ENCODE measurements at regions not wholly inside any gene's neighbourhood (a gene's known extent, or its start where the extent isn't known, plus 50 kb on each side); places are given as distances from the start of the nearest gene placed in this dataset.

DNA sequence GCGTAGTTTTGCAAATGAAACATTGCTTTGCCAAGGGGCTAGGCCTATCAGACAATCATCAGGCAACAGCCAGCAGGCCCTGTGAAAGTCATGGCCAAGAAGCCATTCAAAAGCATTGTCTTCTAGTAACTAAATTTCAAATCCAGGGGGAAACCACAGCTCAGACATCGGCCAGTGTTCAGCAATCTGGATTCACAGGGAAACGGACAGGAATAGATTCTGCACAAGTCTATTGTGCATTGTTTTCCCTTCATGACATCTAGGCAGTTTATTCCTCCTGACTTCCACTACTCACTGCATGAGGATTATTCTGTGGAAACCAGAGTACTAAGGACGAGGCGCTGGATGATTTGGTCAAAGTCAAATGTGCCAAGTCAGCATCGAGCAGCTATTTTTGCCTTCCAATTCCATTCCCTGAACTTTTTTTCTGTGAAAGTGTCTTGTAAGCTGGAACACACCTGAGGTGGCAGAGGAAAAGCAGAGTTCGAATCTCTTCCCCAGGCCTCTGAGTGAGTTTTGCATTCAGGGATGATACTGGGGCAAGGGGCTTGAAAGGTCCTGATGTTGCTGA, 75.4 kb downstream of the VCPKMT start:
- DNase-seq = no peak

GRCh38 chr14:50041980-50042379, 74.4 kb downstream of the VCPKMT start:
- no peak for DNase-seq

DNA sequence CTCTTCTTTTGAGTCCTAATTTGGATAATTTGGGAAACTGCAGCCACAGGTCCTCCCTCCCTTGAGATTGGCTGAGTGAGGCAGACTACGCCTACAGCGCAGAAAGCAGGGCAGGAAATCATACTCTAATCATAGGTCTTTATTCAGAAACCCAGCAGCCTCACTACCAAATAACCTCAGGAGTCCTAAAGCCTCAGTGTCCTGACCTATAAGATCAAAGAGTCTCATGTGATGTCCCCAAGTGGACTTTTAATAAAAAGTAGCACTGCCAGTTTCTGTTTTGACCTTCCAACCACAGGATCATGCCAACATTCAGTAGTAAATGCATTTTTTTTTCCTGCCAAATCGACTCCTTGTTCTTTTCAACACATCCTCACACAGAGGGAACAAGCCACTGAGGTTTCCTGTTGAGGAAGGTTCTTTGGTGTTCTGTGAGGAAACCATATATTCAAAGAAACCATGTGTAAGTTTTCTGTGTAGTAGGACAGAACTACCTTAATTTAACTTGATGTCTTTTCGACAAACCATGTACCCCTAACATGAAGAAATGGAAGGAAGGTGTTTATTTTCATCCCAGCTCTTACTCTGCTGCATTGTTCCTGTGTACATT, 72.2 kb downstream of the VCPKMT start:
- no peak for DNase-seq

GRCh38 chr14:50045039-50045711, 71.2 kb downstream of the VCPKMT start:
- no peak for DNase-seq

GRCh38 chr14:50045837-50046236, 70.5 kb downstream of the VCPKMT start:
- DNase-seq = no peak

- no peak for DNase-seq
These were observed 69.1 kb downstream of the VCPKMT start for GRCh38 chr14:50047274-50047676.

DNA sequence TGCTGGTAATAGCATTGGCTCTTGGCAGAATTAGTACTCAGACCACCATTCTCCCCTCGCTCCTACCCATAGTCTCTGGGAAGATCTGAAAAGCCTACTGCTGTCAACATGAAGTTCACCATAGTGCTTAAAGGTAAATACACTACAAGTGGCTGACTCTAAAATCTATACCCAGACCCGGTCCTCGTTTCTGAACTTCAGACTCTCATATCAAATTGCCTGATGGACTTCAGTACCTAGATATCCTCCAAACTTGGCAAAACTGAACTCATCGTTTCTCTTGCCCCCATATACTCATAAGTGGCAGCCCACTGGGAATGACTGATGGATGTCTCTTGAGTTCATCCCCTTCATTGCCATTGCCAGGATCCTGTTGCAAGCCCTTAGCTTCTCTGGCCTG, 67.3 kb downstream of the VCPKMT start:
- no peak for DNase-seq

- no peak for DNase-seq
These were observed 66.4 kb downstream of the VCPKMT start for GRCh38 chr14:50049703-50050570.

DNA sequence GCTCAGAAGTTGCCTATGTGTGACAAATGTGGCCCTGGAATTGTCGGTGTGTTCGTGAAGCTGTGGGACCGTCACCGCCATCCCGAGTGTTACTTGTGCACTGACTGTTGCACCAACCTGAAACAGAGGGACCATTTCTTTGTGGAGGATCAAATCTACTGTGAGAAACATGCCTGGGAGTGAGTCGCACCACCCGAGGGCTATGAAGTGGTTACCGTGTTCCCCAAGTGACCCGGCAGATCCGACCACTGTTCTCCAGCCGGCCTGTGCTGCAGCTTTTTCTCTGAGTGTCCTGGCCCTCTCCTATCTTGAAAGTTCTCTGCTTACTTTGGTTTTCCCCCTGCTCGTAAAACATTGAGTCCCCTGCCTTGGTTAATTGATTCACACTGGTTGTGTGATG, 65.3 kb downstream of the VCPKMT start:
- no peak for DNase-seq

- DNase-seq = no peak
These were observed 64.7 kb downstream of the VCPKMT start for GRCh38 chr14:50051706-50052105.

DNA sequence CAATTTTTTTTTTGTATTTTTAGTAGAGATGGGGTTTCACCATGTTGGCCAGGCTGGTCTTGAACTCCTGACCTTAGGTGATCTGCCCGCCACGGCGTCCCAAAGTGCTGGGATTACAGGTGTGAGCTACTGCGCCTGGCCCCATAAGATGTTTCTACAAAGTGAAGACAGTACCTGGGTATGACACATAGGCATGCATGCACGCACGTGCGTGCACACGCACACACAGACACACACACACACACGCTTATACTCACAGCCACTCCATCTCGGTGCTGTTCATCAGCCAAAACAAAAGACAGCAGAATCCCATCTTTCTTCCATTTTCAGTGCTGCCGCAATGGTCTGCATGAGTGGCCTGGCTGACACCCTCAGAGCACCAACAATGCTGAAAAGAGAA, 63.9 kb downstream of the VCPKMT start:
- no peak for DNase-seq

DNA sequence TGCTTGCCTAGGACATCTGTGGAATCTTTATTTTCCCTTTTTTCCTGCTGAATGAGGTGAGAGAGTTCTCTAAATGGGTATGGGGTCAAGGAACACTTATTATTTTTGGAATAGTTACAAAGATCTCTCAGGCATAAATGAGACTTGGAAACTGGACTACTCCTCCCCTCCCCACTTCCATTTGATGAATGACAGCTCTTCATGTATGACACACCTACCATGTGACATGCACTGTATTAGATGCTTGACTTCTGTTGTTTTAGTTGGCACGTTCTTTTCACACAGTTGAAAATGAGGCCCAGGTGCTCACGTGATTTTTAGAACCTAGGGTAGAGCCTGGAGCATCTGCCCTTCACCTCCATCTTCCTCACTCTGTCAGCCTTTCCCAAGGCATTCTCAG, 62.4 kb downstream of the VCPKMT start:
- DNase-seq = no peak

GRCh38 chr14:50055461-50056228, 60.7 kb downstream of the VCPKMT start:
- DNase-seq = no peak

- DNase-seq = no peak
These were observed 59.9 kb downstream of the VCPKMT start for GRCh38 chr14:50056435-50056834.

DNA sequence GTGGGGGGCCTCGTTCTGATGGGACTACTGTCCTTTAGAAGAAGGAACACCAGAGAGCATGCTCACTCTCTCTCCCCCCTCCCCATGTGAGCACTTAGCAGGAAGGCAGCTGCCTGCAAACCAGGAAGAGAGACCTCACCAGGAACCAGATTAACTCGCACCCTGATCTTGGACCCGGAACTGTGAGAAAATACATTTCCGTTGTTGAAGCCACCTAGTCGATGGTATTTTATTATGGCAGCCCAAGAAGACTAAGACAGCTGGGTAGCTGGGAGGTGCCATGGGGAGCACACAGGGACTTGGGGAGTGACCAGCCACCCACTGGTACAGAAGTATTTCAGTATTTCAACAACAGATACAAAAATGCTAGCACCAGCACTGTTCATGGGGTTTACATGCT, 59.0 kb downstream of the VCPKMT start:
- no peak for DNase-seq

- DNase-seq = no peak
These were observed 58.3 kb downstream of the VCPKMT start for GRCh38 chr14:50058113-50058512.
